Esophagus squamous epithelium (tissue), 5 donors: ENCODE measurements at regions not wholly inside any gene's neighbourhood (a gene's known extent, or its start where the extent isn't known, plus 50 kb on each side); places are given as distances from the start of the nearest gene placed in this dataset.

Experiments
- DNase-seq: peaks from one replicate; lab custom pipeline; 2025; lab: John Stamatoyannopoulos, UW
- H3K27ac ChIP-seq, 4 donors: fragments of 200-600 bp; sonication (generic); one replicate each; pipeline ENCODE4 v1.5.1; 2016 to 2019; ENCODE audit warnings: mild to moderate bottlenecking in 1 of 4
- H3K27me3 ChIP-seq, 4 donors: fragments of 200-600 bp; sonication (generic); 1 replicate in 3 of 4; 2 replicates in 1 of 4; pipeline versions ENCODE4 v1.5.1 to v1.6.0; 2017 to 2021; ENCODE audit warnings: antibody characterized with exemption in 1 of 4
- H3K36me3 ChIP-seq, 3 donors: fragments of 200-600 bp; sonication (generic); one replicate each; pipeline ENCODE4 v1.5.1; 2016 to 2019
- H3K4me1 ChIP-seq, 3 donors: fragments of 200-600 bp; sonication (generic); one replicate each; pipeline ENCODE4 v1.5.1; 2017 to 2019
- H3K4me3 ChIP-seq, 4 donors: fragments of 200-600 bp; sonication (generic); 1 replicate in 3 of 4; 2 replicates in 1 of 4; pipeline ENCODE4 v1.5.1; 2016 to 2019; ENCODE audit warnings: mild to moderate bottlenecking in 2 of 4, moderate library complexity in 1 of 4
- H3K9me3 ChIP-seq, 3 donors: fragments of 200-600 bp; sonication (generic); one replicate each; pipeline ENCODE4 v1.5.1; 2016 to 2019
- POLR2A ChIP-seq, 4 donors: fragments of 450-650 bp; IDR thresholded peaks; one replicate each; pipeline ENCODE4 v1.6.1; 2017; ENCODE audit warnings: antibody characterized with exemption in 4 of 4, mild to moderate bottlenecking in 4 of 4, moderate library complexity in 3 of 4
- WGBS, 2 donors: methylation state at CpG; one replicate each; pipeline ENCODE4 v1.1.5; 2018; 5-methylcytosine and 5-hydroxymethylcytosine counted together
- intact Hi-C: fragments of 100-400 bp; cut with DNase I; formaldehyde crosslinking; loops from one replicate; pipeline ENCODE4 v1.15.0; 2022
- TF ChIP-seq, protein P1 (sequence below), 6 experiments: fragments of 450-650 bp in 4 of 6; fragments of 200-600 bp in 2 of 6; sonication (generic) in 2 of 6; IDR thresholded peaks; one replicate each; pipeline ENCODE4 v1.5.1; 2016 to 2019; ENCODE audit warnings: antibody characterized with exemption in 6 of 6, mild to moderate bottlenecking in 4 of 6, moderate library complexity in 4 of 6
- donor health status: DM: yes; HTN: yes; CAD: no.

DNA sequence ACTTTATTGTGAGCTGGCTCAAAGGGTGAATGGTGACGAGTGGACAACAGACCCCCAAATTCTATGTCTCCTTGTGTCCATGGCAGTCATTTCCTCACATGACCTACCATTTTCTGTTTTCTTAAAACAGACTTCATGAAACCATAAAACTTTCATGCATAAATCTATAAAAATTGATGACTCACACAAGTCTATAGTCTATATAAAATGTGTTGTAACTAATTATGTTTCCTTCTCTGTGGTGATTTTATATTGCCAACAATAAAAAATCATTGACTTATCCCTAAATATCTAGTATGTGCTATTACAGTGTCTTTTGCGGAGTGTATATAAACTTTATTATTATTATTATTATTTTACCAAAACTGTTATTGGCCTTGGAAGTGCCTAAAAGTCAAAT, 382.4 kb downstream of the MAT2B start:
- 56 to 79% methylated on average over 2 of the region's 2 CpGs for WGBS, 2 donors
- no peak for DNase-seq
- H3K27me3 ChIP-seq = no peaks in the 10 kb centered on the region
- H3K4me1 ChIP-seq = no peaks in the 10 kb centered on the region
- H3K9me3 ChIP-seq = no peaks in the 10 kb centered on the region
- intact Hi-C loops = no loop called here
- TF ChIP-seq POLR2A (IDR thresholded peaks at IDR 0.05) = no peak
- TF ChIP-seq, protein P1, sequence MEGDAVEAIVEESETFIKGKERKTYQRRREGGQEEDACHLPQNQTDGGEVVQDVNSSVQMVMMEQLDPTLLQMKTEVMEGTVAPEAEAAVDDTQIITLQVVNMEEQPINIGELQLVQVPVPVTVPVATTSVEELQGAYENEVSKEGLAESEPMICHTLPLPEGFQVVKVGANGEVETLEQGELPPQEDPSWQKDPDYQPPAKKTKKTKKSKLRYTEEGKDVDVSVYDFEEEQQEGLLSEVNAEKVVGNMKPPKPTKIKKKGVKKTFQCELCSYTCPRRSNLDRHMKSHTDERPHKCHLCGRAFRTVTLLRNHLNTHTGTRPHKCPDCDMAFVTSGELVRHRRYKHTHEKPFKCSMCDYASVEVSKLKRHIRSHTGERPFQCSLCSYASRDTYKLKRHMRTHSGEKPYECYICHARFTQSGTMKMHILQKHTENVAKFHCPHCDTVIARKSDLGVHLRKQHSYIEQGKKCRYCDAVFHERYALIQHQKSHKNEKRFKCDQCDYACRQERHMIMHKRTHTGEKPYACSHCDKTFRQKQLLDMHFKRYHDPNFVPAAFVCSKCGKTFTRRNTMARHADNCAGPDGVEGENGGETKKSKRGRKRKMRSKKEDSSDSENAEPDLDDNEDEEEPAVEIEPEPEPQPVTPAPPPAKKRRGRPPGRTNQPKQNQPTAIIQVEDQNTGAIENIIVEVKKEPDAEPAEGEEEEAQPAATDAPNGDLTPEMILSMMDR (IDR thresholded peaks at IDR 0.05) = no peak
- no peaks in the 10 kb centered on the region for H3K36me3 ChIP-seq
- H3K4me3 ChIP-seq = no peak overlapping the region
- no peak overlapping the region for H3K27ac ChIP-seq

DNA sequence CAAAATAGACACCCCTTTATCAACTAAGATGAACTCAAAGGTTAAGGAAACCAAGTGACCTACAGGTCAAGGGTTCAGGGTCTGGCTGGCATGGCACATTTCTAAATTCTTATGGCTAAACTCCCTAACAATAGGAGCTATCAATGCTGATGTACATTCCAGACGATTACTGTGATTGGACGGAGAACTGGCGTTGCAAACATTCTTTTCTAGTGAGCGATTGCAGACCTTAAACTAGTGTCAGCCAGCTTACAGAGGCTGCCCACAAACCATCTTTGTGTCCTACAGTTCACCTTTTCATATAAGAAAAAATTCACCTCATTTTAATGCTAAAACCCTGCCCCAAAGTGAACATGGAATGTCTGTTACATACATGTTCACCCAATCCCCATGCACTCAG, 382.9 kb downstream of the MAT2B start:
- Histone ChIP-seq H3K27me3 (no peaks in the 10 kb centered on the region), H3K27ac (no peak overlapping the region), H3K36me3 (no peaks in the 10 kb centered on the region), H3K4me1 (no peaks in the 10 kb centered on the region), H3K9me3 (no peaks in the 10 kb centered on the region), H3K4me3 (no peak overlapping the region)
- intact Hi-C loops = no loop called here
- 84 to 85% methylated on average over 4 of the region's 4 CpGs for WGBS, 2 donors
- TF ChIP-seq, protein P1 (IDR thresholded peaks at IDR 0.05) = no peak
- TF ChIP-seq POLR2A (IDR thresholded peaks at IDR 0.05) = no peak
- DNase-seq = no peak

DNA sequence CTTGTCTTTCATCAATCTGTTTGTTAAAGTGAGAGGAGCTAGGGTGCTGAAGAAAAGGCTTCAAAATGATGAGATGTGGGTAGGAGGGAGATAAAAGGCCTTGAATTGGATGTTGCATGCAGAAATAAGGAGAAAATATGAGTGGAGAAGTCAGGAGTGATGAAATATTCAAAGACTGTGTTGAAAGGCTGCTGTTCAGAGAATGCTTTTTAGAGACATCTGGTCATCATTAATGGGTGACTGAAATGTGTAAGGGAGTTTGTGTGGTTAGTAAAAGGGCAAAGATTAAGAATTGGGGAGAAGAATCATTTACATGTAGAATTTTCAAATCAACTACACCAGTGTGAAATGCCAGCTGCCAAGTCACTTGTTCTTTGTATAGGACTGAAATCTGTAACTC, 383.9 kb downstream of the MAT2B start:
- DNase-seq = no peak
- Histone ChIP-seq H3K4me3 (no peak overlapping the region), H3K27me3 (no peaks in the 10 kb centered on the region), H3K27ac (no peak overlapping the region), H3K36me3 (no peaks in the 10 kb centered on the region), H3K9me3 (no peaks in the 10 kb centered on the region), H3K4me1 (no peaks in the 10 kb centered on the region)
- TF ChIP-seq, protein P1 (IDR thresholded peaks at IDR 0.05) = no peak
- TF ChIP-seq POLR2A (IDR thresholded peaks at IDR 0.05) = no peak
- intact Hi-C loops = no loop called here

DNA sequence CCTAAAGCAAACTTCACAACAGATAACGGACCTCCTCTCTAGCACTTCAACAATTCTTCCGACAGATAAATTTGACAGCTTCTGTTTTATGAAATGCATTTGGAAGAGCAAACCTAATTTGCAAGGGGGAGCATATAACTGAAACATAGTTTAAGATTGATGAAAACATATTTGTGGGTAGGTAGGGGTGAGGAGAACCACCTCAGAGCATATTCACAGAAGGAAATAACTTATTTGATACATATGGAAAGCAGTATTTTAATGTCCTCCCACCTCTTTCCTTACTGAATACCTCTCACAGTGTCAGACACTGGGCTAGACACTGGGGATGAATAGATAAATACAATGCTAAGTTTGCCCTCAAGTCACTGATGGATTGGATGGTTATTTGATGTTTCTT, 384.8 kb downstream of the MAT2B start:
- H3K9me3 ChIP-seq = no peaks in the 10 kb centered on the region
- H3K27me3 ChIP-seq = no peaks in the 10 kb centered on the region
- intact Hi-C loops = no loop called here
- H3K27ac ChIP-seq = no peak overlapping the region
- H3K36me3 ChIP-seq = no peaks in the 10 kb centered on the region
- 81 to 92% methylated on average over 2 of the region's 2 CpGs for WGBS, 2 donors
- no peaks in the 10 kb centered on the region for H3K4me1 ChIP-seq
- H3K4me3 ChIP-seq = no peak overlapping the region
- no peak for TF ChIP-seq POLR2A (IDR thresholded peaks at IDR 0.05)
- TF ChIP-seq, protein P1 (IDR thresholded peaks at IDR 0.05) = no peak
- DNase-seq = no peak

DNA sequence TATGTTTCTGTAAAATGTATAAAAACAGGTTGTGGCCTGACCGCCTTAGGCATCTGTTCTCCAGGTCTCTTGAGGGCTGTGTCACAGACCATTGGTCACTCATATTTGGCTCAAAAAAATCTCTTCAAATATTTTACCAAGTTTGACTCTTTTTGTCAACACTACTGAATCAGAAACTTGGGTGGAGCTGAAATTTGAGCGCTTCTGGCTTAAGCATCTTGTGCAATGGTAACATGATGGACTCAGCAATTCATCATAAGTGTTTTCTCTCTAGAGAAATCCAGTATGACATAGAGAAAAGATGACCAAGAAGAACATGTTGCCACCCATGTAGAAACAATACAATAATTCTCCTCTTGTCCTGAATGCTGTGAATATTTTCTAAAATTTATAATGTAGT, 387.9 kb downstream of the MAT2B start:
- 83 to 87% methylated on average over 2 of the region's 2 CpGs for WGBS, 2 donors
- H3K27ac ChIP-seq = no peak overlapping the region
- intact Hi-C loops = no loop called here
- H3K9me3 ChIP-seq = no peaks in the 10 kb centered on the region
- H3K4me1 ChIP-seq = no peaks in the 10 kb centered on the region
- no peaks in the 10 kb centered on the region for H3K27me3 ChIP-seq
- TF ChIP-seq, protein P1 (IDR thresholded peaks at IDR 0.05) = no peak
- no peak for TF ChIP-seq POLR2A (IDR thresholded peaks at IDR 0.05)
- no peak for DNase-seq
- no peak overlapping the region for H3K4me3 ChIP-seq
- no peaks in the 10 kb centered on the region for H3K36me3 ChIP-seq
